GM23338 (cell line): ENCODE measurements at regions not wholly inside any gene's neighbourhood (a gene's known extent, or its start where the extent isn't known, plus 50 kb on each side); places are given as distances from the start of the nearest gene placed in this dataset.

Source experiments
- ATAC-seq: fragments of 200-7000 bp; cut with Tn5 transposase; 3 replicates; pipeline ENCODE4 v1.9.1; 2020
- DNase-seq: peaks from one replicate; pipeline ENCODE4 v3.0.0-alpha.2; 2015; ENCODE audit warnings: low spot score
- H2AFZ ChIP-seq: fragments of 200-600 bp; sonication (generic); 2 replicates; pipeline ENCODE4 v1.8.0; 2016; ENCODE audit warnings: antibody characterized with exemption, mild to moderate bottlenecking, moderate library complexity
- H3F3A ChIP-seq: fragments of 200-600 bp; sonication (generic); replicated peaks from 2 replicates; pipeline ENCODE4 v1.8.0; 2017; ENCODE audit warnings: antibody characterized with exemption, mixed run types, low read depth
- H3K27ac ChIP-seq: fragments of 200-600 bp; sonication (generic); 2 replicates; pipeline ENCODE4 v1.6.1; 2016; ENCODE audit warnings: low read depth
- H3K27me3 ChIP-seq: fragments of 200-600 bp; sonication (generic); 2 replicates; pipeline ENCODE4 v1.8.0; 2016; ENCODE audit warnings: mild to moderate bottlenecking, mixed run types, moderate library complexity; ENCODE audit not compliant: insufficient read depth
- H3K36me3 ChIP-seq: fragments of 200-600 bp; sonication (generic); 2 replicates; pipeline ENCODE4 v1.8.0; 2016; ENCODE audit warnings: mild to moderate bottlenecking; ENCODE audit not compliant: insufficient read depth
- H3K4me1 ChIP-seq: fragments of 200-600 bp; sonication (generic); 2 replicates; pipeline ENCODE4 v1.8.0; 2016; ENCODE audit warnings: mild to moderate bottlenecking, moderate library complexity; ENCODE audit not compliant: insufficient read depth
- H3K4me2 ChIP-seq: fragments of 200-600 bp; sonication (generic); 2 replicates; pipeline ENCODE4 v1.7.1; 2017; ENCODE audit warnings: mixed run types
- H3K4me3 ChIP-seq: fragments of 200-600 bp; sonication (generic); 2 replicates; pipeline ENCODE4 v1.6.1; 2016; ENCODE audit warnings: mixed run types
- H3K79me2 ChIP-seq: fragments of 200-600 bp; sonication (generic); replicated peaks from 2 replicates; pipeline ENCODE4 v1.8.0; 2017; ENCODE audit warnings: mild to moderate bottlenecking; ENCODE audit not compliant: insufficient read depth
- H3K9me2 ChIP-seq: fragments of 200-600 bp; sonication (generic); 2 replicates; pipeline ENCODE4 v1.8.0; 2017; ENCODE audit not compliant: insufficient read depth
- H4K20me1 ChIP-seq: fragments of 200-600 bp; sonication (generic); replicated peaks from 2 replicates; pipeline ENCODE4 v1.8.0; 2017; ENCODE audit warnings: mild to moderate bottlenecking; ENCODE audit not compliant: insufficient read depth
- H3K27ac Mint-ChIP-seq: 2 replicates; pipeline ENCODE4 v1.8.0; 2020; ENCODE audit warnings: inconsistent platforms, mild to moderate bottlenecking, moderate library complexity, mixed read lengths
- H3K27me3 Mint-ChIP-seq: 3 replicates; pipeline ENCODE4 v1.8.0; 2022; ENCODE audit warnings: low read depth, mild to moderate bottlenecking, moderate library complexity, mixed read lengths, inconsistent platforms; ENCODE audit not compliant: insufficient read depth, poor library complexity
- H3K36me3 Mint-ChIP-seq: 3 replicates; pipeline ENCODE4 v1.8.0; 2021; ENCODE audit warnings: low read depth, mild to moderate bottlenecking, inconsistent platforms, moderate library complexity, mixed read lengths
- H3K4me1 Mint-ChIP-seq: 3 replicates; pipeline ENCODE4 v1.8.0; 2020; ENCODE audit warnings: mild to moderate bottlenecking, inconsistent platforms, mixed read lengths
- H3K4me3 Mint-ChIP-seq: 3 replicates; pipeline ENCODE4 v1.8.0; 2021; ENCODE audit warnings: moderate library complexity, mild to moderate bottlenecking, inconsistent platforms, mixed read lengths
- H3K9me3 Mint-ChIP-seq: 3 replicates; pipeline ENCODE4 v1.8.0; 2020; ENCODE audit warnings: moderate library complexity, mild to moderate bottlenecking, inconsistent platforms, mixed read lengths
- CREB1 ChIP-seq: fragments of 250-450 bp; sonication (Bioruptor Pico); IDR thresholded peaks from 2 replicates; pipeline ENCODE4 v1.5.0; 2020; ENCODE audit warnings: low read depth, mild to moderate bottlenecking, moderate library complexity
- EZH2phosphoT487 ChIP-seq: fragments of 200-600 bp; sonication (generic); IDR thresholded peaks from one replicate; pipeline ENCODE4 v1.8.1; 2018; ENCODE audit warnings: antibody characterized with exemption; ENCODE audit not compliant: unreplicated experiment
- JUNB ChIP-seq: IDR thresholded peaks from one replicate; pipeline ENCODE4 v1.6.1; 2016; ENCODE audit warnings: antibody characterized with exemption; ENCODE audit not compliant: unreplicated experiment
- NANOG ChIP-seq: IDR thresholded peaks from 2 replicates; pipeline ENCODE4 v1.6.1; 2016; ENCODE audit warnings: antibody characterized with exemption, borderline replicate concordance
- POLR2AphosphoS5 ChIP-seq: IDR thresholded peaks from 2 replicates; pipeline ENCODE4 v1.6.1; 2016; ENCODE audit warnings: antibody characterized with exemption, low read depth
- STAT1 ChIP-seq: IDR thresholded peaks from one replicate; pipeline ENCODE4 v1.6.1; 2016; ENCODE audit warnings: antibody characterized with exemption; ENCODE audit not compliant: unreplicated experiment
- ZNF114 ChIP-seq: fragments of 250-450 bp; sonication (Bioruptor Pico); IDR thresholded peaks from 2 replicates; pipeline ENCODE4 v1.5.0; 2020; ENCODE audit warnings: mild to moderate bottlenecking, moderate library complexity
- ZNF331 ChIP-seq: fragments of 250-450 bp; sonication (Bioruptor Pico); IDR thresholded peaks from 2 replicates; pipeline ENCODE4 v1.5.0; 2020; ENCODE audit warnings: low read depth, mild to moderate bottlenecking, moderate library complexity
- TF ChIP-seq, protein P1 (sequence below): fragments of 250-450 bp; sonication (Bioruptor Pico); IDR thresholded peaks from 2 replicates; pipeline ENCODE4 v1.5.0; 2020; ENCODE audit warnings: mild to moderate bottlenecking, moderate library complexity
- TF ChIP-seq, protein P2 (sequence below), 2 experiments: fragments of 200-600 bp in 1 of 2; sonication (generic) in 1 of 2; conservative IDR thresholded peaks; 2 replicates each; pipeline versions ENCODE4 v1.5.1 to v1.6.1; 2016 to 2017; ENCODE audit warnings: antibody characterized with exemption in 2 of 2, low read depth in 2 of 2, mild to moderate bottlenecking in 2 of 2, moderate library complexity in 1 of 2
- TF ChIP-seq, protein P3 (sequence below): IDR thresholded peaks from 2 replicates; pipeline ENCODE4 v1.6.1; 2016; ENCODE audit warnings: antibody characterized with exemption

DNA sequence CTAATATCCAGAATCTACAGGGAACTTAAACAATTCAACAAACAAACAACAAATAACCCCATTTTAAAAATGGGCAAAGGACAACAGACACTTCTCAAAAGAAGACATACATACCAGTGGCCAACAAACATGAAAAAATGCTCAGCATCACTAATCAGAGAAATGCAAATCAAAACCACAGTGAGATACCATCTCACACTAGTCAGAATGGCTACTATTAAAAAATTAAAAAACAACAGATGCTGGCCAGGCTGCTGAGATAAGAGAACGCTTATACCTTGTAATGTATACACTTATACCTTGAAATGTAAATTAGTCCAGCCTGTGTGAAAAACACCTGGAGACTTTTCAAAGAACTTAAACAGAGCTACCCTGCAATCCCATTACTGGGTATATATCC, 166.8 kb downstream of the IBTK start (continued):
- TF ChIP-seq, protein P1, sequence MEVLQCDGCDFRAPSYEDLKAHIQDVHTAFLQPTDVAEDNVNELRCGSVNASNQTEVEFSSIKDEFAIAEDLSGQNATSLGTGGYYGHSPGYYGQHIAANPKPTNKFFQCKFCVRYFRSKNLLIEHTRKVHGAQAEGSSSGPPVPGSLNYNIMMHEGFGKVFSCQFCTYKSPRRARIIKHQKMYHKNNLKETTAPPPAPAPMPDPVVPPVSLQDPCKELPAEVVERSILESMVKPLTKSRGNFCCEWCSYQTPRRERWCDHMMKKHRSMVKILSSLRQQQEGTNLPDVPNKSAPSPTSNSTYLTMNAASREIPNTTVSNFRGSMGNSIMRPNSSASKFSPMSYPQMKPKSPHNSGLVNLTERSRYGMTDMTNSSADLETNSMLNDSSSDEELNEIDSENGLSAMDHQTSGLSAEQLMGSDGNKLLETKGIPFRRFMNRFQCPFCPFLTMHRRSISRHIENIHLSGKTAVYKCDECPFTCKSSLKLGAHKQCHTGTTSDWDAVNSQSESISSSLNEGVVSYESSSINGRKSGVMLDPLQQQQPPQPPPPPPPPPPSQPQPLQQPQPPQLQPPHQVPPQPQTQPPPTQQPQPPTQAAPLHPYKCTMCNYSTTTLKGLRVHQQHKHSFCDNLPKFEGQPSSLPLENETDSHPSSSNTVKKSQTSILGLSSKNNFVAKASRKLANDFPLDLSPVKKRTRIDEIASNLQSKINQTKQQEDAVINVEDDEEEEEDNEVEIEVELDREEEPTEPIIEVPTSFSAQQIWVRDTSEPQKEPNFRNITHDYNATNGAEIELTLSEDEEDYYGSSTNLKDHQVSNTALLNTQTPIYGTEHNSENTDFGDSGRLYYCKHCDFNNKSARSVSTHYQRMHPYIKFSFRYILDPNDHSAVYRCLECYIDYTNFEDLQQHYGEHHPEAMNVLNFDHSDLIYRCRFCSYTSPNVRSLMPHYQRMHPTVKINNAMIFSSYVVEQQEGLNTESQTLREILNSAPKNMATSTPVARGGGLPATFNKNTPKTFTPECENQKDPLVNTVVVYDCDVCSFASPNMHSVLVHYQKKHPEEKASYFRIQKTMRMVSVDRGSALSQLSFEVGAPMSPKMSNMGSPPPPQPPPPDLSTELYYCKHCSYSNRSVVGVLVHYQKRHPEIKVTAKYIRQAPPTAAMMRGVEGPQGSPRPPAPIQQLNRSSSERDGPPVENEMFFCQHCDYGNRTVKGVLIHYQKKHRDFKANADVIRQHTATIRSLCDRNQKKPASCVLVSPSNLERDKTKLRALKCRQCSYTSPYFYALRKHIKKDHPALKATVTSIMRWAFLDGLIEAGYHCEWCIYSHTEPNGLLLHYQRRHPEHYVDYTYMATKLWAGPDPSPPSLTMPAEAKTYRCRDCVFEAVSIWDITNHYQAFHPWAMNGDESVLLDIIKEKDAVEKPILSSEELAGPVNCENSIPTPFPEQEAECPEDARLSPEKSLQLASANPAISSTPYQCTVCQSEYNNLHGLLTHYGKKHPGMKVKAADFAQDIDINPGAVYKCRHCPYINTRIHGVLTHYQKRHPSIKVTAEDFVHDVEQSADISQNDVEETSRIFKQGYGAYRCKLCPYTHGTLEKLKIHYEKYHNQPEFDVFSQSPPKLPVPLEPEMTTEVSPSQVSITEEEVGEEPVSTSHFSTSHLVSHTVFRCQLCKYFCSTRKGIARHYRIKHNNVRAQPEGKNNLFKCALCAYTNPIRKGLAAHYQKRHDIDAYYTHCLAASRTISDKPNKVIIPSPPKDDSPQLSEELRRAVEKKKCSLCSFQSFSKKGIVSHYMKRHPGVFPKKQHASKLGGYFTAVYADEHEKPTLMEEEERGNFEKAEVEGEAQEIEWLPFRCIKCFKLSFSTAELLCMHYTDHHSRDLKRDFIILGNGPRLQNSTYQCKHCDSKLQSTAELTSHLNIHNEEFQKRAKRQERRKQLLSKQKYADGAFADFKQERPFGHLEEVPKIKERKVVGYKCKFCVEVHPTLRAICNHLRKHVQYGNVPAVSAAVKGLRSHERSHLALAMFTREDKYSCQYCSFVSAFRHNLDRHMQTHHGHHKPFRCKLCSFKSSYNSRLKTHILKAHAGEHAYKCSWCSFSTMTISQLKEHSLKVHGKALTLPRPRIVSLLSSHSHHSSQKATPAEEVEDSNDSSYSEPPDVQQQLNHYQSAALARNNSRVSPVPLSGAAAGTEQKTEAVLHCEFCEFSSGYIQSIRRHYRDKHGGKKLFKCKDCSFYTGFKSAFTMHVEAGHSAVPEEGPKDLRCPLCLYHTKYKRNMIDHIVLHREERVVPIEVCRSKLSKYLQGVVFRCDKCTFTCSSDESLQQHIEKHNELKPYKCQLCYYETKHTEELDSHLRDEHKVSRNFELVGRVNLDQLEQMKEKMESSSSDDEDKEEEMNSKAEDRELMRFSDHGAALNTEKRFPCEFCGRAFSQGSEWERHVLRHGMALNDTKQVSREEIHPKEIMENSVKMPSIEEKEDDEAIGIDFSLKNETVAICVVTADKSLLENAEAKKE (CRISPR knock-in tag) = no peak
- TF ChIP-seq, protein P2, sequence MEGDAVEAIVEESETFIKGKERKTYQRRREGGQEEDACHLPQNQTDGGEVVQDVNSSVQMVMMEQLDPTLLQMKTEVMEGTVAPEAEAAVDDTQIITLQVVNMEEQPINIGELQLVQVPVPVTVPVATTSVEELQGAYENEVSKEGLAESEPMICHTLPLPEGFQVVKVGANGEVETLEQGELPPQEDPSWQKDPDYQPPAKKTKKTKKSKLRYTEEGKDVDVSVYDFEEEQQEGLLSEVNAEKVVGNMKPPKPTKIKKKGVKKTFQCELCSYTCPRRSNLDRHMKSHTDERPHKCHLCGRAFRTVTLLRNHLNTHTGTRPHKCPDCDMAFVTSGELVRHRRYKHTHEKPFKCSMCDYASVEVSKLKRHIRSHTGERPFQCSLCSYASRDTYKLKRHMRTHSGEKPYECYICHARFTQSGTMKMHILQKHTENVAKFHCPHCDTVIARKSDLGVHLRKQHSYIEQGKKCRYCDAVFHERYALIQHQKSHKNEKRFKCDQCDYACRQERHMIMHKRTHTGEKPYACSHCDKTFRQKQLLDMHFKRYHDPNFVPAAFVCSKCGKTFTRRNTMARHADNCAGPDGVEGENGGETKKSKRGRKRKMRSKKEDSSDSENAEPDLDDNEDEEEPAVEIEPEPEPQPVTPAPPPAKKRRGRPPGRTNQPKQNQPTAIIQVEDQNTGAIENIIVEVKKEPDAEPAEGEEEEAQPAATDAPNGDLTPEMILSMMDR (conservative IDR thresholded peaks at IDR 0.05; ENCODE audit: low read depth in 2 of 2) = no peak
- TF ChIP-seq POLR2AphosphoS5 (no peak), EZH2phosphoT487 (no peak), STAT1 (no peak)
- TF ChIP-seq, protein P3, sequence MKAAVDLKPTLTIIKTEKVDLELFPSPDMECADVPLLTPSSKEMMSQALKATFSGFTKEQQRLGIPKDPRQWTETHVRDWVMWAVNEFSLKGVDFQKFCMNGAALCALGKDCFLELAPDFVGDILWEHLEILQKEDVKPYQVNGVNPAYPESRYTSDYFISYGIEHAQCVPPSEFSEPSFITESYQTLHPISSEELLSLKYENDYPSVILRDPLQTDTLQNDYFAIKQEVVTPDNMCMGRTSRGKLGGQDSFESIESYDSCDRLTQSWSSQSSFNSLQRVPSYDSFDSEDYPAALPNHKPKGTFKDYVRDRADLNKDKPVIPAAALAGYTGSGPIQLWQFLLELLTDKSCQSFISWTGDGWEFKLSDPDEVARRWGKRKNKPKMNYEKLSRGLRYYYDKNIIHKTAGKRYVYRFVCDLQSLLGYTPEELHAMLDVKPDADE = no peak

DNA sequence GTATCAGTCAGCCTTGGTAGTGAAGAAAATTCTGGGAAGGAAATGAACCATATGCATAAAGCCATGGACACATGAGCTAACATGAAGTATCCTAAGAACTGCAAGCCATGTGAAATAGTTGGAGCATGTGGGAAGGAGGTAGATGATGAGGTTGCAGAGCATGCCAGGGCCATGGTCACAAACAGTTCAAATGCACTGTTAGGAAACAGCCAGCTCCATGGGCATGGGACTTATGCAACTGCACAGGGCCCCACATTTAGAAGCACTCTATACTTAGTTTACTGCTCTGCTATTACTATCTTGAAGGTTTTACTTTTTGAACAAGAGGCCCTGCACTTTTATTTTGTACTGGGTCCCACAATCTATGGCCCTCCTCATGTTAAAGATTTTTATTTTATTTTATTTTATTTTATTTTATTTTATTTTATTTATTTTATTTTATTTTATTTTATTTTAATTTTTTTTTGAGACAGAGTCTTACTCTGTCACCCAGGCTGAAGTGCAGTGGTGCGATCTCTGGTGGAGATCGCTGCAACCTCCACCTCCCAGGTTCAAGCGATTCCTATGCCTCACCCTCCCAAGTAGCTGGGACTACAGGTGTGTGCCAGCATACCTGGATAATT, 169.1 kb downstream of the IBTK start:
- Mint-ChIP-seq H3K9me3 (no peaks in the 10 kb centered on the region), H3K4me1 (peaks cover 6% of the 10 kb centered on the region), H3K36me3 (no peaks in the 10 kb centered on the region), H3K27me3 (no peaks in the 10 kb centered on the region), H3K4me3 (no peak overlapping the region), H3K27ac (no peak overlapping the region)
- H3K79me2 ChIP-seq = no peaks in the 10 kb centered on the region
- H3K36me3 ChIP-seq = no peaks in the 10 kb centered on the region
- H3K27me3 ChIP-seq = no peaks in the 10 kb centered on the region
- no peaks in the 10 kb centered on the region for H3K9me2 ChIP-seq
- H3K4me1 ChIP-seq = no peaks in the 10 kb centered on the region; the same call in 1 of the 2 replicates
- DNase-seq (no peak), ATAC-seq (no peak)
- H3F3A ChIP-seq = no peaks in the 10 kb centered on the region
- H3K4me3 ChIP-seq = no peak overlapping the region
- H2AFZ ChIP-seq = no peak overlapping the region
- no peaks in the 10 kb centered on the region for H4K20me1 ChIP-seq
- no peak overlapping the region for H3K4me2 ChIP-seq
- H3K27ac ChIP-seq = no peak overlapping the region
- TF ChIP-seq CREB1 (CRISPR knock-in tag) (no peak), JUNB (no peak), NANOG (no peak), ZNF331 (CRISPR knock-in tag) (no peak), ZNF114 (CRISPR knock-in tag) (no peak)
- TF ChIP-seq, protein P2 (conservative IDR thresholded peaks at IDR 0.05; ENCODE audit: low read depth in 2 of 2) = no peak
- TF ChIP-seq, protein P3 = no peak
